Lower leg skin (tissue), 3 donors: ENCODE measurements at regions not wholly inside any gene's neighbourhood (a gene's known extent, or its start where the extent isn't known, plus 50 kb on each side); places are given as distances from the start of the nearest gene placed in this dataset.

Experiments
- POLR2A ChIP-seq, 2 donors: fragments of 450-650 bp; IDR thresholded peaks; one replicate each; pipeline ENCODE4 v1.6.1; 2016 to 2017; ENCODE audit warnings: antibody characterized with exemption in 2 of 2, mild to moderate bottlenecking in 1 of 2, moderate library complexity in 1 of 2
- TF ChIP-seq, protein P1 (sequence below), 3 donors: fragments of 450-650 bp; IDR thresholded peaks; one replicate each; pipeline ENCODE4 v1.5.1; 2016; ENCODE audit warnings: antibody characterized with exemption in 3 of 3, mild to moderate bottlenecking in 3 of 3, moderate library complexity in 2 of 3

DNA sequence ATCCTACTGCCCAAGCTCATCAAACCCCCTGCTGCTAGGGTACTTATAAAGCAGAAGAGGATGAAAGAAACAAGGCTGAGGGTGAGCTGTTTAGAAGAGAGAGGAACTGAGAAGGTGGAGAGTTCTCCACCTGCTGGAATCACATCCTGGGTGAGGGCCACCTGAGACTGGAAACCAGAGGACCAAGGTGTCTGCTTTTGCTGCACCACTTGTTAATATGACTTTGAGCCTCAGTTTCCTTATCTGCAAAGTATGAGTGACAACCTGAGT is 203.2 kb upstream of the SSTR1 start:
- TF ChIP-seq, protein P1, sequence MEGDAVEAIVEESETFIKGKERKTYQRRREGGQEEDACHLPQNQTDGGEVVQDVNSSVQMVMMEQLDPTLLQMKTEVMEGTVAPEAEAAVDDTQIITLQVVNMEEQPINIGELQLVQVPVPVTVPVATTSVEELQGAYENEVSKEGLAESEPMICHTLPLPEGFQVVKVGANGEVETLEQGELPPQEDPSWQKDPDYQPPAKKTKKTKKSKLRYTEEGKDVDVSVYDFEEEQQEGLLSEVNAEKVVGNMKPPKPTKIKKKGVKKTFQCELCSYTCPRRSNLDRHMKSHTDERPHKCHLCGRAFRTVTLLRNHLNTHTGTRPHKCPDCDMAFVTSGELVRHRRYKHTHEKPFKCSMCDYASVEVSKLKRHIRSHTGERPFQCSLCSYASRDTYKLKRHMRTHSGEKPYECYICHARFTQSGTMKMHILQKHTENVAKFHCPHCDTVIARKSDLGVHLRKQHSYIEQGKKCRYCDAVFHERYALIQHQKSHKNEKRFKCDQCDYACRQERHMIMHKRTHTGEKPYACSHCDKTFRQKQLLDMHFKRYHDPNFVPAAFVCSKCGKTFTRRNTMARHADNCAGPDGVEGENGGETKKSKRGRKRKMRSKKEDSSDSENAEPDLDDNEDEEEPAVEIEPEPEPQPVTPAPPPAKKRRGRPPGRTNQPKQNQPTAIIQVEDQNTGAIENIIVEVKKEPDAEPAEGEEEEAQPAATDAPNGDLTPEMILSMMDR (IDR thresholded peaks at IDR 0.05), result no peak
- no peak for TF ChIP-seq POLR2A (IDR thresholded peaks at IDR 0.05)
